ENCODE measurements at regions not wholly inside any gene's neighbourhood (a gene's known extent, or its start where the extent isn't known, plus 50 kb on each side); places are given as distances from the start of the nearest gene placed in this dataset.

GRCh38 chr2:120525056-120526046 lies 179.4 kb downstream of the INHBB start:
- no peak for FAIRE-seq
- intact Hi-C loops (cut with micrococcal nuclease; ENCODE audit: unreplicated experiment) = no loop called here
- ATAC-seq = no peak

More at GRCh38 chr2:120525056-120526046, 179.4 kb downstream of the INHBB start:
- Histone ChIP-seq H3K4me3 (no peak overlapping the region), H3K36me3 (ENCODE audit: control insufficient read depth in 2 of 2, insufficient read depth in 2 of 2, low read length in 1 of 2) (no peaks in the 10 kb centered on the region), H3K9me3 (replicated peaks; ENCODE audit: control insufficient read depth, insufficient read depth, low read length) (no peaks in the 10 kb centered on the region), H4K20me1 (ENCODE audit: control insufficient read depth, insufficient read depth) (peaks cover 2% of the 10 kb centered on the region; the same call in 1 of the 2 replicates), H3K4me2 (ENCODE audit: control insufficient read depth, insufficient read depth) (no peak overlapping the region), H2AFZ (ENCODE audit: control insufficient read depth, low read depth, low read length) (no peak overlapping the region), H3K79me2 (ENCODE audit: control insufficient read depth, insufficient read depth, low read length) (no peaks in the 10 kb centered on the region), H3K9ac (ENCODE audit: control insufficient read depth, insufficient read depth, low read length) (no peak overlapping the region), H3K27me3 (replicated peaks in 1 of 2; ENCODE audit: control insufficient read depth in 2 of 2, insufficient read depth in 2 of 2, low read length in 1 of 2) (peaks cover 4 to 9% of the 10 kb centered on the region in 2 experiments; a peak in 2 of 4 replicates), H3K27ac (ENCODE audit: control insufficient read depth, insufficient read depth) (no peak overlapping the region), H3K4me1 (ENCODE audit: control insufficient read depth, insufficient read depth, low read length) (no peaks in the 10 kb centered on the region)
- no TSS peak for BruUV-seq (replicated peaks)
- SMC1A ChIA-PET (ENCODE audit: uncharacterized antibody, unreplicated experiment) = no interaction called here
- in situ Hi-C loops (cut with MboI) = no loop called here
- DNase-seq (ENCODE audit: low read depth, low spot score) = no peak
- RAD21 ChIA-PET (ENCODE audit: unreplicated experiment) = no interaction called here
- POLR2A ChIA-PET = no interaction called here
- no peak for TF ChIP-seq ATF2 (IDR thresholded peaks at IDR 0.05; ENCODE audit: low read length)
- TF ChIP-seq IRF3 (IDR thresholded peaks at IDR 0.05) = no peak
- TF ChIP-seq YY1 (IDR thresholded peaks at IDR 0.05; ENCODE audit: low read depth, low read length) = no peak
- TF ChIP-seq USF1 (IDR thresholded peaks at IDR 0.05; ENCODE audit: borderline replicate concordance, extremely low read length, insufficient read depth, low read depth, low read length) = no peak
- TF ChIP-seq ZBTB33 (IDR thresholded peaks at IDR 0.05) = no peak
- no peak for TF ChIP-seq PML (IDR thresholded peaks at IDR 0.05; ENCODE audit: low read length)
- no peak for TF ChIP-seq FOS (IDR thresholded peaks at IDR 0.05; ENCODE audit: borderline replicate concordance, extremely low read depth, insufficient read length)
- TF ChIP-seq POLR2AphosphoS5 (IDR thresholded peaks at IDR 0.05; ENCODE audit: low read length) = no peak
- TF ChIP-seq ATF7 (IDR thresholded peaks at IDR 0.05; ENCODE audit: low read depth) = no peak
- no peak for TF ChIP-seq NBN (IDR thresholded peaks at IDR 0.05)
- no peak for TF ChIP-seq STAT3 (IDR thresholded peaks at IDR 0.05; ENCODE audit: low read depth, low read length)
- TF ChIP-seq LARP7 (IDR thresholded peaks at IDR 0.05) = no peak
- no peak for TF ChIP-seq ZNF217 (IDR thresholded peaks at IDR 0.05)
- TF ChIP-seq TBL1XR1 (IDR thresholded peaks at IDR 0.05; ENCODE audit: low read depth, low read length) = no peak
- TF ChIP-seq IKZF1 (conservative IDR thresholded peaks at IDR 0.05) = no peak
- CTCF ChIA-PET = no interaction called here
- WGBS (ENCODE audit: insufficient coverage, insufficient replicate concordance, low lambda C conversion rate, missing lambda C conversion rate) = 26% methylated on average over 18 of the region's 18 CpGs

Data from GM12878 (cell line).